ENCODE measurements at regions not wholly inside any gene's neighbourhood (a gene's known extent, or its start where the extent isn't known, plus 50 kb on each side); places are given as distances from the start of the nearest gene placed in this dataset.

DNA sequence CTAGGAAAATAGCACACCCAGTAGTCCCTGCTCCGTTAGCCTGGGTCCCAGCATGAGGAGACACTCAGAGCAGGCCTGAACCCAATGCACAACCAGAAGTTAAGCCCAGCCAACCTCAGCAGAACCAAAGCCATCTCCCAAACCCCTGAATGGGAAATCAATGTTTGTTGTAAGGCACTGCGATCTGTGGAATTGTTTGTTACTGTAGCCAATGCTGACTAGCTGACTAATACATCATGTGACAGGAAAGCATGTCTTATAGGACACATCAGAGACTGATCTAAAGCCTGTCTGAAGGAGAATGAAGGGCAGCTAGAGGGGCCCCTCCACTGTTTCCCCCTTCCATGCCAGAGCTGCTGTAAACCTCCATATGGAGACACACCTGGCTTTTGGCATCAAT, 96.4 kb downstream of the MARCHF4 start:
- Mint-ChIP-seq H3K9me3 (ENCODE audit: low read depth) (no peaks in the 10 kb centered on the region), H3K4me1 (ENCODE audit: low read depth) (peaks cover 11% of the 10 kb centered on the region), H3K27me3 (ENCODE audit: low read depth) (no peaks in the 10 kb centered on the region), H3K4me3 (ENCODE audit: unreplicated experiment) (no peak overlapping the region), H3K27ac (ENCODE audit: unreplicated experiment) (no peak overlapping the region), H3K36me3 (ENCODE audit: low read depth) (no peaks in the 10 kb centered on the region)
- TF ChIP-seq, protein P1, sequence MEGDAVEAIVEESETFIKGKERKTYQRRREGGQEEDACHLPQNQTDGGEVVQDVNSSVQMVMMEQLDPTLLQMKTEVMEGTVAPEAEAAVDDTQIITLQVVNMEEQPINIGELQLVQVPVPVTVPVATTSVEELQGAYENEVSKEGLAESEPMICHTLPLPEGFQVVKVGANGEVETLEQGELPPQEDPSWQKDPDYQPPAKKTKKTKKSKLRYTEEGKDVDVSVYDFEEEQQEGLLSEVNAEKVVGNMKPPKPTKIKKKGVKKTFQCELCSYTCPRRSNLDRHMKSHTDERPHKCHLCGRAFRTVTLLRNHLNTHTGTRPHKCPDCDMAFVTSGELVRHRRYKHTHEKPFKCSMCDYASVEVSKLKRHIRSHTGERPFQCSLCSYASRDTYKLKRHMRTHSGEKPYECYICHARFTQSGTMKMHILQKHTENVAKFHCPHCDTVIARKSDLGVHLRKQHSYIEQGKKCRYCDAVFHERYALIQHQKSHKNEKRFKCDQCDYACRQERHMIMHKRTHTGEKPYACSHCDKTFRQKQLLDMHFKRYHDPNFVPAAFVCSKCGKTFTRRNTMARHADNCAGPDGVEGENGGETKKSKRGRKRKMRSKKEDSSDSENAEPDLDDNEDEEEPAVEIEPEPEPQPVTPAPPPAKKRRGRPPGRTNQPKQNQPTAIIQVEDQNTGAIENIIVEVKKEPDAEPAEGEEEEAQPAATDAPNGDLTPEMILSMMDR (IDR thresholded peaks at IDR 0.05), result no peak
- no peak for DNase-seq (ENCODE audit: low spot score)

DNA sequence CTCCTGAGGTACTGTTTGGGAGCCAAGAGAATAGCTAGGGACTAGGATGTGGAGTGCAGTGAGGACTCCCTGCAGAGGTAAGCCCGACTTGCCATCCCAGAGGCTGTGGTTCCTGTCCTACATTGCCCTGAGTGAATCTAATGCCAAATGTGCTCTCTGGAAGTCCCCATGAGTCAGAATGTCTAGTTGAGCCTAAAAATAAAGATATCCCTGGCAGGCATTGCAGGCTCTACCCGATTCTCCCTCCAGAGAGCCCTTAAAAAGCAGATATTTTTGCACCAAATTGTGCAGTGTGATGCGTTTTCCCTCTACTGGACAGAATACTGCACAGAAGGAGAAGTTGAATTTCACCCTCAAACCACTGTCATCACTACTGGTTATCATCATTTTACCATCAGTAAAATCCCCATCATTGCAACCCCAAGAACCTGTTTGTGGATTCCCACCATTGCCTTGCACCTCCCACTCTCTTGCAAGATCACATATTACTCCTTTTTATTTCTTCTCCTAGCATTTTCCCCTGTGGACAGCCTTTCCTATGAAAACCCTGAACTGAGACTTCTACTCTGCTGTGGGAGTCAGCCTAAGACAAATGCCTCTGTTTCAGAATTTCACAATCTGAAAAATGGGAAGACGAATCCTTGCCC, 98.0 kb downstream of the MARCHF4 start:
- TF ChIP-seq, protein P1 (IDR thresholded peaks at IDR 0.05), result no peak
- Mint-ChIP-seq H3K36me3 (ENCODE audit: low read depth) (no peaks in the 10 kb centered on the region), H3K4me1 (ENCODE audit: low read depth) (peaks cover 10% of the 10 kb centered on the region), H3K9me3 (ENCODE audit: low read depth) (no peaks in the 10 kb centered on the region), H3K27me3 (ENCODE audit: low read depth) (no peaks in the 10 kb centered on the region), H3K4me3 (ENCODE audit: unreplicated experiment) (no peak overlapping the region), H3K27ac (ENCODE audit: unreplicated experiment) (no peak overlapping the region)
- DNase-seq (ENCODE audit: low spot score), result no peak

- Mint-ChIP-seq H3K4me3 (ENCODE audit: unreplicated experiment) (no peak overlapping the region), H3K27ac (ENCODE audit: unreplicated experiment) (no peak overlapping the region), H3K27me3 (ENCODE audit: low read depth) (no peaks in the 10 kb centered on the region), H3K9me3 (ENCODE audit: low read depth) (no peaks in the 10 kb centered on the region), H3K36me3 (ENCODE audit: low read depth) (no peaks in the 10 kb centered on the region), H3K4me1 (ENCODE audit: low read depth) (no peaks in the 10 kb centered on the region)
- DNase-seq (ENCODE audit: low spot score), result no peak
- TF ChIP-seq, protein P1 (IDR thresholded peaks at IDR 0.05), result no peak
These were observed 111.2 kb downstream of the MARCHF4 start for GRCh38 chr2:216261042-216261537.

- Mint-ChIP-seq H3K4me1 (ENCODE audit: low read depth) (no peaks in the 10 kb centered on the region), H3K4me3 (ENCODE audit: unreplicated experiment) (no peak overlapping the region), H3K36me3 (ENCODE audit: low read depth) (no peaks in the 10 kb centered on the region), H3K9me3 (ENCODE audit: low read depth) (no peaks in the 10 kb centered on the region), H3K27me3 (ENCODE audit: low read depth) (no peaks in the 10 kb centered on the region), H3K27ac (ENCODE audit: unreplicated experiment) (no peak overlapping the region)
- TF ChIP-seq, protein P1 (IDR thresholded peaks at IDR 0.05), result no peak
- no peak for DNase-seq (ENCODE audit: low spot score)
These were observed 111.7 kb downstream of the MARCHF4 start for GRCh38 chr2:216260629-216261028.

DNA sequence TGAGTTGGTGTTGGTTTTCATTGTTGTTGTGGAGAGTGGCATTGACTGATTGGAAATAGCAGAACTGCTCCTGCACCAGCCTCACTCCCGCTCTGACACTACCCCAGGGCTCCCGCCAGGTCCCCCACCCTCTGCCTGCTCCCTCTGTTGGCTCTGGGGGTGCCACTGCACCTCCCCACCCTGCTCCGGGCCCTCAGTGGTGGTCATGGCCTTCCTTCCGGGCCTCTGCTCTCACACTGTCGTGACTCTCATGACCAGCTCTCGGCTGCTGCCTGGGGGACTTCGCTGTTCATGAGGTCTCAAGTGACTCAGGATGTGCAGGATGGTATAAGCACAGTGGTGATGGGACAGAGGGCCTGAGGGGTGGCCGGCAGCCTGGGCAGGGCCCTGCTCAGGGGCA, 113.2 kb downstream of the MARCHF4 start:
- Mint-ChIP-seq H3K36me3 (ENCODE audit: low read depth) (no peaks in the 10 kb centered on the region), H3K9me3 (ENCODE audit: low read depth) (no peaks in the 10 kb centered on the region), H3K27ac (ENCODE audit: unreplicated experiment) (no peak overlapping the region), H3K4me1 (ENCODE audit: low read depth) (no peaks in the 10 kb centered on the region), H3K27me3 (ENCODE audit: low read depth) (no peaks in the 10 kb centered on the region), H3K4me3 (ENCODE audit: unreplicated experiment) (no peak overlapping the region)
- DNase-seq (ENCODE audit: low spot score), result no peak
- TF ChIP-seq, protein P1 (IDR thresholded peaks at IDR 0.05), result no peak
